HG03521 (cell line): ENCODE measurements at regions not wholly inside any gene's neighbourhood (a gene's known extent, or its start where the extent isn't known, plus 50 kb on each side); places are given as distances from the start of the nearest gene placed in this dataset.
"Not testable (repeated sequence)": the region's sequence is repeated elsewhere in the genome, so short reads cannot be mapped to it uniquely, and the experiment has no call there.

Source experiments
- ATAC-seq: cut with Tn5 transposase; IDR thresholded peaks from one replicate; pipeline ENCODE4 v1.9.1; 2021; ENCODE audit warnings: mild to moderate bottlenecking, moderate library complexity; ENCODE audit not compliant: unreplicated experiment

GRCh38 chr7:113267271-113267670, 148.9 kb upstream of the SMIM30 start:
- no peak for ATAC-seq

- no peak for ATAC-seq
Observed at GRCh38 chr7:113263749-113264148, 145.4 kb upstream of the SMIM30 start.

DNA sequence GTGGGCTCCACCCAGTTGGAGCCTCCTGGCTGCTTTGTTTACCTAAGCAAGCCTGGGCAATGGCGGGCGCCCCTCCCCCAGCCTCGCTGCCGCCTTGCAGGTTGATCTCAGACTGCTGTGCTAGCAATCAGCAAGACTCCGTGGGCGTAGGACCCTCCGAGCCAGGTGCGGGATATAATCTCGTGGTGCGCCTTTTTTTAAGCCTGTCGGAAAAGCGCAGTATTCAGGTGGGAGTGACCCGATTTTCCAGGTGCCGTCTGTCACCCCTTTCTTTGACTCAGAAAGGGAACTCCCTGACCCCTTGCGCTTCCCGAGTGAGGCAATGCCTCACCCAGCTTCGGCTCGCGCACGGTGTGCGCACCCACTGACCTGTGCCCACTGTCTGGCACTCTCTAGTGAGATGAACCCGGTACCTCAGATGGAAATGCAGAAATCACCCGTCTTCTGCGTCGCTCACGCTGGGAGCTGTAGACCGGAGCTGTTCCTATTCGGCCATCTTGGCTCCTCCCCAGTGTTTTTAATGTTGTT, 144.9 kb upstream of the SMIM30 start:
- ATAC-seq = not testable (repeated sequence)

GRCh38 chr7:113256883-113257531, 138.7 kb upstream of the SMIM30 start:
- no peak for ATAC-seq

- ATAC-seq = no peak
Observed at GRCh38 chr7:113247198-113247597, 128.8 kb upstream of the SMIM30 start.

DNA sequence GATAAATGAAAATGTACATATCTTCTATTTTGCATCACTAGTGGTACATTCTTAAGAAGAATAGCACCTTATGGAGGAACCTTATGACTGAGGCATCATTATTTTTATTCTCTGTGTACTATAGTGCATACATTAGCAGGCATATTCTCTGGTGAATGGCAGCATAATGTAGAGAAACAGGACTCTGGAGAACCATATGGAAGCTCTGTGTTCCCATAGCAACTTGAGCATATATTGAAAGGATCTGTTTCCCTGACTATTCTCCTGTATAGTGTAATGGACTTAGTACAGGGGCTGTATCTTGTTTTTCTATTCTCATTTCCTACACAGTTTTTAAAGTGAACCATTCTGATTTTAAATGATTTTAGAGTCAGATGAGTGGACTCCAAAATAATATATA, 128.4 kb upstream of the SMIM30 start:
- ATAC-seq = no peak

- ATAC-seq = no peak
Observed at GRCh38 chr7:113232885-113233284, 114.5 kb upstream of the SMIM30 start.

GRCh38 chr7:113230691-113231090, 112.3 kb upstream of the SMIM30 start:
- ATAC-seq = no peak

GRCh38 chr7:113217314-113217713, 99.0 kb upstream of the SMIM30 start:
- no peak for ATAC-seq

GRCh38 chr7:113216038-113216437, 97.7 kb upstream of the SMIM30 start:
- ATAC-seq = no peak

DNA sequence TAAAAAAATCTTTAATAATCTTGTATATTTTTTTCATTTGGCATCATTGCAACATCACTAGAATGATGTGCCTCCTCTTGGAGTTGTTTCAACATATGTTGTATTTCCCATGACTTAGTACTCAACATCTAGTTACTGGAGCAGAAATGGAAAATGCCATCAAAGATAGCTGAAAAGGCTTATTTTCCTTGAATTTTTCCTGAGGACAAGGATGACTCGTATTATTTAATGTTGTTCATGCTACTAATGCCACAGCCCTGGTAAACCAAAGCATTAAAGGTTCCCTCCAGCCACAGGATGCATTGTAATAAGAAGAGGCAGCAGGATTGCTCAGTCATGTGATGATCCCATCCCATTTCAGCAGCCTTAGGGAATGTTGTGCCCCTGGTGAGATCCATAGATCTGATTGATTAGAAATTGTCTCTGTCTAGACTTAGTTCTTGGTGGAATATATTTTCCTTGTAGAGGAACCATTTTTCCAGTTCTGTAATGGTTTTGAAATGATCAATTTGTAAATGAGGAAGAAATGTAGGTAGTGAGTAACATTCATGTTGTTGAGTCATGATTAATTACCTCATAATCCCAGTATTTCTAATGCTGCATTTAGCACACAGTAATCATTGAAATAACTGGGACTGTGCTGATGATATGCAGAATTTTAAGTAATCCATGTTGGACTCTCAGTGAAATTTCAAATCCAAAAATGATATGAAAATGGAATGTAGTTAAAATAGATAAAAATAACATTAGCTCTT, 91.3 kb upstream of the SMIM30 start:
- no peak for ATAC-seq

GRCh38 chr7:113207931-113208330, 89.6 kb upstream of the SMIM30 start:
- ATAC-seq = no peak

DNA sequence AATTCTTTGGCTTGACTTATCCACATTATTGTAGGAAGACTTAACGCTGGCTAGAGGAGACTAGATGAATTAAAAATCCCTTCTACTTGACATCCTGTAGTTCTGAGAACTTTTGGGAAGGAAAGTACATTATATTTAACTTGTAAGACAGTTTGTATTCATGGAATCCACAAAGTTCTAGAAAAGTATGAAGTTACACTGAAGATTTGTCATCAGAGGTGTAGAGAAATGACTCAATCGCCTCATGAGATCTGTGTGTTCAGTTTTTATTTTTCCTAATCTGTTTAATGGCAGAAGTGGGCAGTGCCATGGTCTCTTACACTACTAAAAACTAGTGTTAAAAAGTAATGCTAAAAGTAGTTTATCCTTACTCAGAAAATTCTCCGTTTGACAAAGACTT, 89.1 kb upstream of the SMIM30 start:
- ATAC-seq = no peak

GRCh38 chr7:113204415-113204814, 86.1 kb upstream of the SMIM30 start:
- ATAC-seq = no peak

- no peak for ATAC-seq
Observed at GRCh38 chr7:113202284-113202683, 83.9 kb upstream of the SMIM30 start.

GRCh38 chr7:113200281-113200680, 81.9 kb upstream of the SMIM30 start:
- no peak for ATAC-seq

DNA sequence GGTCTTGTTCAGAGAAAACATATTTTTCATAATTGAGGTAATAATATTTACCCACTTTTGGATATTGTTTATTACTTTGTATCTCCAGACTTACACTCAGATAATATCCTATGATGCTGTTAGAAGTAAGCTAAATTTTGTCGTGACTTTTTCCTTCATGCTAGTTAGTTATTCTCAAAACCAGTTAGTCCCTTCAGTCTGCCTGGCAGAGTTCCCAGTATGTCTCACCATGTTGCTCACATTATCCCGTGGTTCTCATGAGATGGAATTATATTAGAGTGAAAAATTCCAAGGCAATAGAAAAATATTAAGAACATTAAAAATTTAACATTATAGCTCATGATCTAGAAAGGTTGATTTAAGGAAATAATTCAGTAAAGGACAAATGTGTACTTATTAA, 81.5 kb upstream of the SMIM30 start:
- ATAC-seq = no peak

- no peak for ATAC-seq
Observed at GRCh38 chr7:113199136-113199535, 80.8 kb upstream of the SMIM30 start.

- ATAC-seq = no peak
Observed at GRCh38 chr7:113198226-113198625, 79.9 kb upstream of the SMIM30 start.

GRCh38 chr7:113197274-113197673, 78.9 kb upstream of the SMIM30 start:
- ATAC-seq = no peak

DNA sequence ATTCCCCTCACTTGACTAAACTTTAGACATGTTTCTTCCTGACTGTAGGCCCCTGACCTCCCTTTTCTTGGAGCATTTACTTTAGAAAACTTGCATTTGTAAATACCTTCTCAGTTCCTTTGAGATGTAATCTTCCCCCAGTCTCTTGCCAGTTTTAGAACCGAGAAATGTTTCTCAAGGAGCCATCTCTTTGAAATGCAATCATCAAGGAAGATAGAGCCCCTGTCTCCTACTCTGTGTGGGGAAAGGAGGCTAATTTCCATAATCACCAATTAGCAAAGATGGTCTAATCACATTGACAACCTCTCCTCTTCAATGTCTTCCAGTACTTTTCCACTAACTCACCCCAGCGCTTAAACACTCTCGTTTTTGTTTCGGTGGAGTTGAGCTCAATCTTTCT, 70.0 kb upstream of the SMIM30 start:
- no peak for ATAC-seq

GRCh38 chr7:113179313-113179712, 61.0 kb upstream of the SMIM30 start:
- ATAC-seq = no peak
